H1 (cell line): ENCODE measurements at regions not wholly inside any gene's neighbourhood (a gene's known extent, or its start where the extent isn't known, plus 50 kb on each side); places are given as distances from the start of the nearest gene placed in this dataset.

Experiments
- CTCF ChIA-PET: fragments of 300-600 bp; sonication (Branson Sonifier 250); formaldehyde crosslinking; loops from one replicate; lab custom pipeline; 2021; ENCODE audit not compliant: partially characterized antibody; lab: Charles Lee
- POLR2A ChIA-PET: fragments of 300-600 bp; sonication (Branson Sonifier 250); formaldehyde crosslinking; loops from one replicate; lab custom pipeline; 2021; ENCODE audit warnings: inconsistent platforms; ENCODE audit not compliant: partially characterized antibody; lab: Charles Lee
- DNase-seq, 2 experiments: peaks; one replicate each; pipeline versions ENCODE4 v3.0.0 to v3.0.0-alpha.2; 2010 to 2022; ENCODE audit warnings: low spot score in 2 of 2, low read depth in 1 of 2, mixed read lengths in 1 of 2
- FAIRE-seq: peaks from 2 replicates; lab custom pipeline; 2011; peaks lifted over from hg19 to GRCh38; lab: Jason Lieb, UNC
- H2AFZ ChIP-seq: 2 replicates; pipeline ENCODE4 v1.8.1; 2012; ENCODE audit warnings: low read length, inconsistent platforms
- H2AK5ac ChIP-seq: 2 replicates; pipeline ENCODE4 v1.6.1; 2013; ENCODE audit warnings: low read depth, low read length
- H2BK120ac ChIP-seq: replicated peaks from 2 replicates; pipeline ENCODE3; 2013; ENCODE audit warnings: low read depth, low read length, inconsistent platforms
- H2BK12ac ChIP-seq: 2 replicates; pipeline ENCODE4 v1.6.1; 2013; ENCODE audit warnings: low read depth, low read length
- H2BK15ac ChIP-seq: 2 replicates; pipeline ENCODE4 v1.6.1; 2013; ENCODE audit warnings: low read length
- H2BK20ac ChIP-seq: 2 replicates; pipeline ENCODE4 v1.6.1; 2013; ENCODE audit warnings: low read length
- H2BK5ac ChIP-seq: 2 replicates; pipeline ENCODE4 v1.6.1; 2013; ENCODE audit warnings: low read depth, low read length
- H3K14ac ChIP-seq: 2 replicates; pipeline ENCODE4 v1.6.1; 2013; ENCODE audit warnings: inconsistent platforms; ENCODE audit not compliant: insufficient read length
- H3K18ac ChIP-seq: 2 replicates; pipeline ENCODE4 v1.6.1; 2013; ENCODE audit warnings: low read length; ENCODE audit errors: extremely low read depth
- H3K23ac ChIP-seq: 2 replicates; pipeline ENCODE4 v1.6.1; 2013; ENCODE audit warnings: inconsistent platforms; ENCODE audit not compliant: insufficient read length
- H3K23me2 ChIP-seq: 2 replicates; pipeline ENCODE4 v1.6.1; 2013; ENCODE audit warnings: low read depth, low read length
- H3K27ac ChIP-seq: 2 replicates; pipeline ENCODE4 v1.6.1; 2011; ENCODE audit warnings: low read depth, low read length, inconsistent platforms
- H3K27me3 ChIP-seq, 4 experiments: replicated peaks in 1 of 4; 1 replicate in 1 of 4; 2 replicates in 3 of 4; pipeline versions ENCODE4 v1.6.1 to v1.8.1; 2011 to 2013; ENCODE audit warnings: low read length in 3 of 4, mild to moderate bottlenecking in 3 of 4, inconsistent platforms in 2 of 4, mixed read lengths in 2 of 4, moderate library complexity in 1 of 4; ENCODE audit not compliant: control insufficient read depth in 3 of 4, insufficient read depth in 3 of 4; ENCODE audit errors: extremely low read depth in 1 of 4
- H3K36me3 ChIP-seq, 4 experiments: 2 replicates each; pipeline versions ENCODE4 v1.6.1 to v1.8.1; 2011 to 2013; ENCODE audit warnings: mild to moderate bottlenecking in 4 of 4, low read length in 3 of 4, moderate library complexity in 2 of 4, control low read depth in 1 of 4, inconsistent platforms in 1 of 4; ENCODE audit not compliant: insufficient read depth in 4 of 4, control insufficient read depth in 2 of 4
- H3K4ac ChIP-seq: replicated peaks from 2 replicates; pipeline ENCODE3; 2013; ENCODE audit warnings: low read length, low read depth, mixed read lengths, inconsistent platforms; ENCODE audit not compliant: insufficient read length
- H3K4me1 ChIP-seq, 4 experiments: replicated peaks in 1 of 4; 1 replicate in 1 of 4; 2 replicates in 3 of 4; pipeline versions ENCODE4 v1.6.1 to v1.8.1; 2011 to 2013; ENCODE audit warnings: low read length in 3 of 4, inconsistent platforms in 2 of 4, mixed read lengths in 1 of 4; ENCODE audit not compliant: insufficient read depth in 4 of 4, control insufficient read depth in 3 of 4
- H3K4me2 ChIP-seq, 2 experiments: 2 replicates each; pipeline versions ENCODE4 v1.6.1 to v1.8.1; 2011 to 2013; ENCODE audit warnings: low read depth in 2 of 2, low read length in 2 of 2, control low read depth in 1 of 2, inconsistent platforms in 1 of 2, mild to moderate bottlenecking in 1 of 2; ENCODE audit not compliant: insufficient read depth in 1 of 2
- H3K4me3 ChIP-seq, 4 experiments: fragments of 200-600, 300-600 bp in 1 of 4; sonication (generic), shearing (Covaris generic), sonication (Bioruptor Twin) in 1 of 4; 2 replicates each; pipeline versions ENCODE4 v1.5.1 to v1.8.1; 2011 to 2016; ENCODE audit warnings: low read length in 4 of 4, low read depth in 3 of 4, control low read depth in 2 of 4, inconsistent platforms in 2 of 4, mild to moderate bottlenecking in 2 of 4, mixed read lengths in 1 of 4, moderate library complexity in 1 of 4; ENCODE audit not compliant: insufficient read depth in 2 of 4; ENCODE audit errors: extremely low read depth in 1 of 4
- H3K56ac ChIP-seq: replicated peaks from 2 replicates; pipeline ENCODE3; 2013; ENCODE audit warnings: low read depth, mild to moderate bottlenecking, mixed read lengths, low read length, inconsistent platforms; ENCODE audit not compliant: insufficient read length
- H3K79me1 ChIP-seq: 2 replicates; pipeline ENCODE4 v1.6.1; 2013; ENCODE audit warnings: low read depth, low read length, control low read depth
- H3K79me2 ChIP-seq, 2 experiments: 2 replicates each; pipeline versions ENCODE4 v1.6.1 to v1.8.1; 2012 to 2013; ENCODE audit warnings: low read length in 2 of 2, mild to moderate bottlenecking in 2 of 2, inconsistent platforms in 1 of 2; ENCODE audit not compliant: insufficient read depth in 2 of 2, control insufficient read depth in 1 of 2
- H3K9ac ChIP-seq, 4 experiments: replicated peaks in 1 of 4; 1 replicate in 1 of 4; 2 replicates in 3 of 4; pipeline versions ENCODE4 v1.6.1 to v1.8.1; 2011 to 2013; ENCODE audit warnings: low read depth in 3 of 4, low read length in 3 of 4, control low read depth in 2 of 4, mild to moderate bottlenecking in 2 of 4, moderate library complexity in 2 of 4, inconsistent platforms in 1 of 4; ENCODE audit errors: extremely low read depth in 1 of 4
- H3K9me3 ChIP-seq, 2 experiments: 2 replicates each; pipeline versions ENCODE4 v1.6.1 to v1.8.1; 2012 to 2013; ENCODE audit warnings: mild to moderate bottlenecking in 2 of 2, moderate library complexity in 2 of 2, control low read depth in 1 of 2, inconsistent platforms in 1 of 2, low read depth in 1 of 2, low read length in 1 of 2, mixed read lengths in 1 of 2; ENCODE audit not compliant: insufficient read depth in 2 of 2
- H4K20me1 ChIP-seq, 2 experiments: replicated peaks in 1 of 2; 2 replicates each; pipeline versions ENCODE3 to v1.8.1; 2011 to 2013; ENCODE audit warnings: inconsistent platforms in 2 of 2, low read length in 2 of 2, mild to moderate bottlenecking in 1 of 2; ENCODE audit not compliant: insufficient read depth in 2 of 2, control insufficient read depth in 1 of 2
- H4K5ac ChIP-seq: 2 replicates; pipeline ENCODE4 v1.6.1; 2013; ENCODE audit warnings: low read length, low read depth, mixed read lengths, inconsistent platforms; ENCODE audit not compliant: insufficient read length
- H4K8ac ChIP-seq: 2 replicates; pipeline ENCODE4 v1.8.0; 2013; ENCODE audit warnings: mild to moderate bottlenecking, moderate library complexity, low read length, inconsistent platforms; ENCODE audit not compliant: insufficient read depth; ENCODE audit errors: extremely low read depth
- H4K91ac ChIP-seq: replicated peaks from 2 replicates; pipeline ENCODE3; 2013; ENCODE audit warnings: low read length, mixed read lengths, inconsistent platforms; ENCODE audit not compliant: insufficient read length
- BRCA1 ChIP-seq: IDR thresholded peaks from 2 replicates; pipeline ENCODE4 v1.6.1; 2012; ENCODE audit warnings: low read depth, low read length, improper control_type of control experiment
- CBX5 ChIP-seq: fragments of 300-800, 300-1000 bp; sonication (generic); IDR thresholded peaks from 2 replicates; pipeline ENCODE4 v1.7.1; 2016; ENCODE audit warnings: antibody characterized with exemption, low read length, low read depth
- PHF8 ChIP-seq: fragments of 200-600 bp; sonication (generic); conservative IDR thresholded peaks from 2 replicates; pipeline ENCODE4 v1.7.1; 2012; ENCODE audit warnings: low read depth, mild to moderate bottlenecking, inconsistent platforms, low read length, moderate library complexity
- RAD21 ChIP-seq, 2 experiments: IDR thresholded peaks in 1 of 2; conservative IDR thresholded peaks in 1 of 2; 2 replicates each; pipeline ENCODE4 v1.6.1; 2011; ENCODE audit warnings: low read depth in 2 of 2, low read length in 2 of 2, improper control_type of control experiment in 1 of 2, inconsistent platforms in 1 of 2, mild to moderate bottlenecking in 1 of 2, moderate library complexity in 1 of 2
- RXRA ChIP-seq: IDR thresholded peaks from 2 replicates; pipeline ENCODE4 v1.6.1; 2011; ENCODE audit warnings: low read depth, mild to moderate bottlenecking, low read length, moderate library complexity; ENCODE audit not compliant: insufficient read depth
- SIN3A ChIP-seq, 2 experiments: IDR thresholded peaks in 1 of 2; conservative IDR thresholded peaks in 1 of 2; 2 replicates each; pipeline ENCODE4 v1.6.1; 2011 to 2012; ENCODE audit warnings: low read length in 2 of 2, improper control_type of control experiment in 1 of 2, low read depth in 1 of 2, mild to moderate bottlenecking in 1 of 2
- SUZ12 ChIP-seq: fragments of 200-600 bp; sonication (generic); IDR thresholded peaks from 2 replicates; pipeline ENCODE4 v1.6.1; 2012; ENCODE audit warnings: mild to moderate bottlenecking, inconsistent platforms, low read length, moderate library complexity, mixed read lengths
- TAF1 ChIP-seq: IDR thresholded peaks from 2 replicates; pipeline ENCODE4 v1.6.1; 2011; ENCODE audit warnings: mild to moderate bottlenecking, low read depth, low read length
- WGBS, 2 experiments: shearing (Covaris generic) in 1 of 2; methylation state at CpG; one replicate each; pipeline versions ENCODE4 v1.1.6 to v1.1.7; 2013 to 2015; ENCODE audit warnings: low lambda C conversion rate in 2 of 2, mixed read lengths in 2 of 2, inconsistent platforms in 1 of 2, low coverage in 1 of 2, missing lambda C conversion rate in 1 of 2; ENCODE audit not compliant: insufficient replicate concordance in 2 of 2, insufficient coverage in 1 of 2, insufficient read length in 1 of 2; ENCODE audit errors: extremely low coverage in 1 of 2, missing lambda C conversion rate in 1 of 2; 5-methylcytosine and 5-hydroxymethylcytosine counted together
- TF ChIP-seq, protein P1 (sequence below), 3 experiments: IDR thresholded peaks; 1 replicate in 2 of 3; 2 replicates in 1 of 3; pipeline versions ENCODE4 v1.5.1 to v1.6.1; 2011; ENCODE audit warnings: low read length in 3 of 3, mild to moderate bottlenecking in 3 of 3, inconsistent platforms in 2 of 3, low read depth in 1 of 3, moderate library complexity in 1 of 3; ENCODE audit not compliant: insufficient read depth in 1 of 3; ENCODE audit errors: control extremely low read depth in 1 of 3

DNA sequence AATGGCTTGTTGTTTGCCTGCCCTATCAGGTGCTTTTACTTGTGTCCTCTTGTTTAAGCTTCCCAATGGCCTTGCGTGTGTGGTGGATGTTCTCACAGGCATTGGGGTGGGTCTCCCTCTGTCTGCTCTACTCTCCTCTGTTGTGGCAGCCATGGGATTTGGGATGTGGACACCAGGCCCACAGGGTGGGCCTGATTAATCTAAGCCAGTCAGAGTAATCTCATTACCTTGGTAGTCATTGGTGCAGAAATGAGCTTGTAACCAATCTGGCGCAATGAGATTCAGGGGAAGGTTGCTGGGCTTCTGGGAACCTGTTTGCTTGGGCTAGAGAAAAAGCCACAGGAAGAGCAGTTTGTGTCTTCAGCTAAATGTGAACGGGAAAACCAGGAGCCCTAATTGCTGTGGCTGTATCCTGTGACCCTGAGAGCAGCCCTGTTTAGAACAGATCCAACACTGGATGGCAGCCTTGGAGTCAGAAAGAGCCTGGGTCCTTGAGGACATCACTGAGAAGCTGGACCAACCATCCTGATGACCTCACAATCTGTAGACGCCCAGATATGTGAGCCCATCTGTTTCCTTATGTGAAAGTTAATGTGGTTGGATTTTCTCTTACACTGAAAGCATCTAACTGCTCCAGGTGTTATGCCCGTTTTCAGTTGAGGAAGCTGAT lies 157.3 kb upstream of the UBE2E1 start:
- Histone ChIP-seq H4K8ac (no peak overlapping the region), H3K18ac (no peak overlapping the region; the same call in 1 of the 2 replicates), H3K27me3 (no peaks in the 10 kb centered on the region), H3K23me2 (no peaks in the 10 kb centered on the region; the same call in 1 of the 2 replicates), H3K36me3 (no peaks in the 10 kb centered on the region), H3K79me1 (no peaks in the 10 kb centered on the region), H3K4me3 (no peak overlapping the region), H4K20me1 (no peaks in the 10 kb centered on the region), H3K4me2 (no peak overlapping the region), H3K4me1 (peaks cover 6 to 17% (median 12%) of the 10 kb centered on the region in 4 experiments; a peak in 5 of 7 replicates), H3K56ac (no peak overlapping the region), H3K14ac (no peak overlapping the region), H3K23ac (no peak overlapping the region), H4K5ac (no peak overlapping the region), H2BK20ac (peak overlapping the region; percentile 40; the same call in 1 of the 2 replicates), H3K9ac (no peak overlapping the region), H3K79me2 (no peaks in the 10 kb centered on the region), H2BK15ac (peak overlapping the region; percentile 19; the same call in 1 of the 2 replicates), H4K91ac (no peak overlapping the region), H3K9me3 (peaks cover 0 to 4% of the 10 kb centered on the region in 2 experiments; a peak in 1 of 4 replicates), H2BK120ac (no peak overlapping the region), H3K4ac (no peak overlapping the region), H3K27ac (no peak overlapping the region), H2AFZ (no peak overlapping the region), H2AK5ac (no peak overlapping the region), H2BK12ac (peak overlapping the region; percentile 1), H2BK5ac (no peak overlapping the region)
- 94% methylated on average over 5 of the region's 5 CpGs; no CpG with 5 or more reads in 1 of the 2 experiments for WGBS, 2 experiments
- DNase-seq: no peak
- ChIA-PET CTCF (interaction anchor here (0.6 to 2.8 kb wide), 11 partner anchors 9 to 324 kb away, joined by 3 to 16 read pairs (median 3); no protein-coding TSS in a partner anchor), POLR2A (interaction anchor here (0.6 to 1.3 kb wide), 2 partner anchors 10 to 202 kb away, joined by 3 to 6 read pairs; no protein-coding TSS in a partner anchor)
- FAIRE-seq: no peak
- TF ChIP-seq CBX5: no peak
- no peak for TF ChIP-seq SUZ12
- no peak for TF ChIP-seq TAF1
- no peak for TF ChIP-seq SIN3A (conservative IDR thresholded peaks at IDR 0.05 in 1 of 2, IDR thresholded peaks at IDR 0.05 in 1 of 2; ENCODE audit: low read depth in 1 of 2, low read length in 2 of 2)
- no peak for TF ChIP-seq PHF8
- TF ChIP-seq, protein P1, sequence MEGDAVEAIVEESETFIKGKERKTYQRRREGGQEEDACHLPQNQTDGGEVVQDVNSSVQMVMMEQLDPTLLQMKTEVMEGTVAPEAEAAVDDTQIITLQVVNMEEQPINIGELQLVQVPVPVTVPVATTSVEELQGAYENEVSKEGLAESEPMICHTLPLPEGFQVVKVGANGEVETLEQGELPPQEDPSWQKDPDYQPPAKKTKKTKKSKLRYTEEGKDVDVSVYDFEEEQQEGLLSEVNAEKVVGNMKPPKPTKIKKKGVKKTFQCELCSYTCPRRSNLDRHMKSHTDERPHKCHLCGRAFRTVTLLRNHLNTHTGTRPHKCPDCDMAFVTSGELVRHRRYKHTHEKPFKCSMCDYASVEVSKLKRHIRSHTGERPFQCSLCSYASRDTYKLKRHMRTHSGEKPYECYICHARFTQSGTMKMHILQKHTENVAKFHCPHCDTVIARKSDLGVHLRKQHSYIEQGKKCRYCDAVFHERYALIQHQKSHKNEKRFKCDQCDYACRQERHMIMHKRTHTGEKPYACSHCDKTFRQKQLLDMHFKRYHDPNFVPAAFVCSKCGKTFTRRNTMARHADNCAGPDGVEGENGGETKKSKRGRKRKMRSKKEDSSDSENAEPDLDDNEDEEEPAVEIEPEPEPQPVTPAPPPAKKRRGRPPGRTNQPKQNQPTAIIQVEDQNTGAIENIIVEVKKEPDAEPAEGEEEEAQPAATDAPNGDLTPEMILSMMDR (IDR thresholded peaks at IDR 0.05; ENCODE audit: control extremely low read depth in 1 of 3, insufficient read depth in 1 of 3, low read depth in 1 of 3, low read length in 3 of 3): peak in 2 of 3 experiments; percentile 22 to 26; a peak in 3 of 4 replicates
- TF ChIP-seq BRCA1: no peak
- TF ChIP-seq RAD21 (IDR thresholded peaks at IDR 0.05 in 1 of 2, conservative IDR thresholded peaks at IDR 0.05 in 1 of 2; ENCODE audit: low read depth in 2 of 2, low read length in 2 of 2): peak; percentile 58 to 71
- no peak for TF ChIP-seq RXRA
